Spleen (tissue), 7 donors: ENCODE measurements at regions not wholly inside any gene's neighbourhood (a gene's known extent, or its start where the extent isn't known, plus 50 kb on each side); places are given as distances from the start of the nearest gene placed in this dataset.

Experiments
- POLR2A ChIP-seq, 3 donors: fragments of 450-650 bp; IDR thresholded peaks; one replicate each; pipeline ENCODE4 v1.5.1; 2017; ENCODE audit warnings: antibody characterized with exemption in 3 of 3, mild to moderate bottlenecking in 1 of 3
- POLR2AphosphoS5 ChIP-seq, 3 donors: sonication (generic); formaldehyde crosslinking; IDR thresholded peaks; one replicate each; pipeline ENCODE4 v1.5.1; 2017; ENCODE audit warnings: antibody characterized with exemption in 3 of 3
- TF ChIP-seq, protein P1 (sequence below), 11 experiments: fragments of 200-600 bp in 7 of 11; fragments of 450-650 bp in 4 of 11; sonication (generic) in 4 of 11; IDR thresholded peaks in 8 of 11; conservative IDR thresholded peaks in 3 of 11; 1 replicate in 7 of 11; 2 replicates in 4 of 11; pipeline versions ENCODE4 v1.4.0 to v1.8.0; 2016 to 2021; ENCODE audit warnings: antibody characterized with exemption in 11 of 11, inconsistent platforms in 4 of 11, mild to moderate bottlenecking in 1 of 11
- donor health status: DM: no; HTN: no; CAD: no; lungs with moderate emphysema.
- donor health status: DM: no; HTN: no; CAD: no.
- donor health status: DM: no; HTN: no; CAD: no.

- TF ChIP-seq, protein P1, sequence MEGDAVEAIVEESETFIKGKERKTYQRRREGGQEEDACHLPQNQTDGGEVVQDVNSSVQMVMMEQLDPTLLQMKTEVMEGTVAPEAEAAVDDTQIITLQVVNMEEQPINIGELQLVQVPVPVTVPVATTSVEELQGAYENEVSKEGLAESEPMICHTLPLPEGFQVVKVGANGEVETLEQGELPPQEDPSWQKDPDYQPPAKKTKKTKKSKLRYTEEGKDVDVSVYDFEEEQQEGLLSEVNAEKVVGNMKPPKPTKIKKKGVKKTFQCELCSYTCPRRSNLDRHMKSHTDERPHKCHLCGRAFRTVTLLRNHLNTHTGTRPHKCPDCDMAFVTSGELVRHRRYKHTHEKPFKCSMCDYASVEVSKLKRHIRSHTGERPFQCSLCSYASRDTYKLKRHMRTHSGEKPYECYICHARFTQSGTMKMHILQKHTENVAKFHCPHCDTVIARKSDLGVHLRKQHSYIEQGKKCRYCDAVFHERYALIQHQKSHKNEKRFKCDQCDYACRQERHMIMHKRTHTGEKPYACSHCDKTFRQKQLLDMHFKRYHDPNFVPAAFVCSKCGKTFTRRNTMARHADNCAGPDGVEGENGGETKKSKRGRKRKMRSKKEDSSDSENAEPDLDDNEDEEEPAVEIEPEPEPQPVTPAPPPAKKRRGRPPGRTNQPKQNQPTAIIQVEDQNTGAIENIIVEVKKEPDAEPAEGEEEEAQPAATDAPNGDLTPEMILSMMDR (IDR thresholded peaks at IDR 0.05 in 8 of 11, conservative IDR thresholded peaks at IDR 0.05 in 3 of 11), result no peak
- TF ChIP-seq POLR2A (IDR thresholded peaks at IDR 0.05), result no peak
- TF ChIP-seq POLR2AphosphoS5 (IDR thresholded peaks at IDR 0.05), result no peak
Observed at GRCh38 chr1:100643471-100644196, 75.9 kb upstream of the VCAM1 start.
